HepG2 (cell line): ENCODE measurements at regions not wholly inside any gene's neighbourhood (a gene's known extent, or its start where the extent isn't known, plus 50 kb on each side); places are given as distances from the start of the nearest gene placed in this dataset.

Experiments used
- ATAC-seq: fragments of 200-7000 bp; cut with Tn5 transposase; 3 replicates; pipeline ENCODE4 v1.9.1; 2020; ENCODE audit warnings: mild to moderate bottlenecking, moderate library complexity
- BruUV-seq: library from RNA; stranded (reverse); fragments of 400-500 nt; replicated peaks from 2 replicates; lab custom pipeline; 2021; lab: Mats Ljungman, UMichigan
- CTCF ChIA-PET: fragments of 300-600 bp; formaldehyde crosslinking; extraction: SDS; loops from one replicate; lab custom pipeline; 2021; ENCODE audit warnings: low total read pairs, inconsistent platforms, low intra/inter-chr PET ratio; lab: Yijun Ruan, JAX
- POLR2A ChIA-PET: fragments of 350-600 bp; sonication (Branson Sonifier 250); formaldehyde crosslinking; loops from one replicate; lab custom pipeline; 2020; ENCODE audit warnings: antibody characterized with exemption, inconsistent platforms; lab: Yijun Ruan, JAX
- DNase-seq: peaks from one replicate; pipeline ENCODE4 v3.0.0-alpha.2; 2015; ENCODE audit warnings: low spot score
- FAIRE-seq: peaks from 3 replicates; lab custom pipeline; 2011; peaks lifted over from hg19 to GRCh38; lab: Jason Lieb, UNC
- H2AFZ ChIP-seq: one replicate; pipeline ENCODE4 v1.6.1; 2011; ENCODE audit warnings: low read length, inconsistent platforms
- H3K27ac ChIP-seq: fragments of 300-600 bp; 3 replicates; pipeline ENCODE4 v1.8.0; 2011; ENCODE audit warnings: mixed run types, mild to moderate bottlenecking, mixed read lengths, low read length, inconsistent platforms; ENCODE audit not compliant: insufficient read depth; ENCODE audit errors: extremely low read length
- H3K27me3 ChIP-seq, 2 experiments: fragments of 200-600 bp in 1 of 2; 2 replicates in 1 of 2; 3 replicates in 1 of 2; pipeline versions ENCODE4 v1.6.0 to v1.8.0; 2011; ENCODE audit warnings: low read length in 2 of 2, mild to moderate bottlenecking in 2 of 2, moderate library complexity in 2 of 2, inconsistent platforms in 1 of 2; ENCODE audit not compliant: insufficient read depth in 2 of 2, control insufficient read depth in 1 of 2
- H3K36me3 ChIP-seq, 2 experiments: fragments of 200-600 bp in 1 of 2; replicated peaks in 1 of 2; 2 replicates in 1 of 2; 3 replicates in 1 of 2; pipeline versions ENCODE4 v1.5.1 to v1.8.0; 2011; ENCODE audit warnings: low read length in 2 of 2, inconsistent platforms in 1 of 2; ENCODE audit not compliant: insufficient read depth in 2 of 2, control insufficient read depth in 1 of 2
- H3K4me1 ChIP-seq: 2 replicates; pipeline ENCODE4 v1.5.1; 2012; ENCODE audit warnings: low read length, inconsistent platforms; ENCODE audit not compliant: insufficient read depth
- H3K4me2 ChIP-seq: 2 replicates; pipeline ENCODE4 v1.6.0; 2011; ENCODE audit warnings: low read depth, low read length, inconsistent platforms
- H3K4me3 ChIP-seq, 3 experiments: fragments of 200-600 bp in 1 of 3; sonication (generic), shearing (Covaris generic) in 1 of 3; replicated peaks in 1 of 3; 2 replicates each; pipeline ENCODE4 v1.5.1; 2011 to 2016; ENCODE audit warnings: low read length in 3 of 3, inconsistent platforms in 2 of 3, low read depth in 2 of 3, mild to moderate bottlenecking in 2 of 3, control low read depth in 1 of 3, mixed read lengths in 1 of 3; ENCODE audit not compliant: insufficient read depth in 1 of 3
- H3K79me2 ChIP-seq: one replicate; pipeline ENCODE4 v1.6.1; 2011; ENCODE audit warnings: low read length, inconsistent platforms; ENCODE audit not compliant: insufficient read depth
- H3K9ac ChIP-seq: 2 replicates; pipeline ENCODE4 v1.6.0; 2011; ENCODE audit warnings: mild to moderate bottlenecking, low read depth, low read length, inconsistent platforms; ENCODE audit not compliant: insufficient read depth
- H3K9me3 ChIP-seq: 2 replicates; pipeline ENCODE4 v1.5.1; 2012; ENCODE audit warnings: mild to moderate bottlenecking, low read length
- H4K20me1 ChIP-seq: 2 replicates; pipeline ENCODE4 v1.6.0; 2011; ENCODE audit warnings: inconsistent platforms, mild to moderate bottlenecking, low read length, moderate library complexity; ENCODE audit not compliant: insufficient read depth
- ATF6 ChIP-seq: sonication (generic); formaldehyde crosslinking; conservative IDR thresholded peaks from 2 replicates; pipeline ENCODE4 v1.4.0; 2020; ENCODE audit warnings: missing genetic modification reagents
- MYC ChIP-seq: sonication (generic); formaldehyde crosslinking; IDR thresholded peaks from 2 replicates; pipeline ENCODE4 v1.9.0; 2021; ENCODE audit warnings: missing genetic modification reagents, borderline replicate concordance
- NCOA2 ChIP-seq: sonication (generic); formaldehyde crosslinking; IDR thresholded peaks from 2 replicates; pipeline ENCODE4 v1.8.0; 2022; ENCODE audit warnings: inconsistent platforms
- NFIC ChIP-seq: IDR thresholded peaks from 2 replicates; pipeline ENCODE4 v1.6.1; 2012; ENCODE audit warnings: mild to moderate bottlenecking, low read length, inconsistent platforms
- PLSCR1 ChIP-seq: sonication (generic); formaldehyde crosslinking; IDR thresholded peaks from 2 replicates; pipeline ENCODE4 v1.5.0; 2020; ENCODE audit warnings: missing genetic modification reagents, mild to moderate bottlenecking, borderline replicate concordance
- ZNF263 ChIP-seq: sonication (generic); formaldehyde crosslinking; IDR thresholded peaks from 2 replicates; pipeline ENCODE4 v1.4.0; 2020; ENCODE audit warnings: missing genetic modification reagents
- WGBS: methylation state at CpG from one replicate; pipeline ENCODE4 v1.1.6; 2017; ENCODE audit warnings: low lambda C conversion rate; 5-methylcytosine and 5-hydroxymethylcytosine counted together
- in situ Hi-C: cut with HindIII; loops from 2 replicates; pipeline ENCODE4 v1.10.0; 2017; ENCODE audit warnings: low pct_unique_long_range_greater_than_20kb; ENCODE audit not compliant: extremely low pct_ligation_motif_present
- intact Hi-C: fragments of 100-400 bp; cut with micrococcal nuclease; formaldehyde crosslinking; loops from one replicate; pipeline ENCODE4 v1.10.0; 2022; ENCODE audit not compliant: unreplicated experiment
- TF ChIP-seq, protein P1 (sequence below): sonication (generic); formaldehyde crosslinking; IDR thresholded peaks from 2 replicates; pipeline ENCODE4 v1.9.0; 2022; ENCODE audit warnings: missing genetic modification reagents, mild to moderate bottlenecking, borderline replicate concordance

GRCh38 chr10:125348536-125348935, 188.2 kb upstream of the CTBP2 start:
- H3K27ac ChIP-seq: no peak overlapping the region
- H3K79me2 ChIP-seq: no peaks in the 10 kb centered on the region
- no peak overlapping the region for H3K9ac ChIP-seq
- no peak overlapping the region for H3K4me3 ChIP-seq
- H3K27me3 ChIP-seq: no peaks in the 10 kb centered on the region
- BruUV-seq: no TSS peak
- intact Hi-C loops: no loop called here
- ATAC-seq (no peak), FAIRE-seq (no peak), DNase-seq (no peak)
- no peaks in the 10 kb centered on the region for H3K36me3 ChIP-seq
- H3K4me2 ChIP-seq: no peak overlapping the region
- ChIA-PET CTCF (no interaction called here), POLR2A (no interaction called here)
- H3K9me3 ChIP-seq: no peaks in the 10 kb centered on the region
- H2AFZ ChIP-seq: no peak overlapping the region
- WGBS: 0% methylated on average over 2 of the region's 2 CpGs
- H3K4me1 ChIP-seq: peaks cover 12% of the 10 kb centered on the region
- H4K20me1 ChIP-seq: no peaks in the 10 kb centered on the region
- in situ Hi-C loops: no loop called here
- TF ChIP-seq MYC (CRISPR knock-in tag) (no peak), ATF6 (CRISPR knock-in tag) (no peak), PLSCR1 (CRISPR knock-in tag) (no peak), ZNF263 (CRISPR knock-in tag) (no peak), NCOA2 (CRISPR knock-in tag) (no peak), NFIC (no peak)
- TF ChIP-seq, protein P1, sequence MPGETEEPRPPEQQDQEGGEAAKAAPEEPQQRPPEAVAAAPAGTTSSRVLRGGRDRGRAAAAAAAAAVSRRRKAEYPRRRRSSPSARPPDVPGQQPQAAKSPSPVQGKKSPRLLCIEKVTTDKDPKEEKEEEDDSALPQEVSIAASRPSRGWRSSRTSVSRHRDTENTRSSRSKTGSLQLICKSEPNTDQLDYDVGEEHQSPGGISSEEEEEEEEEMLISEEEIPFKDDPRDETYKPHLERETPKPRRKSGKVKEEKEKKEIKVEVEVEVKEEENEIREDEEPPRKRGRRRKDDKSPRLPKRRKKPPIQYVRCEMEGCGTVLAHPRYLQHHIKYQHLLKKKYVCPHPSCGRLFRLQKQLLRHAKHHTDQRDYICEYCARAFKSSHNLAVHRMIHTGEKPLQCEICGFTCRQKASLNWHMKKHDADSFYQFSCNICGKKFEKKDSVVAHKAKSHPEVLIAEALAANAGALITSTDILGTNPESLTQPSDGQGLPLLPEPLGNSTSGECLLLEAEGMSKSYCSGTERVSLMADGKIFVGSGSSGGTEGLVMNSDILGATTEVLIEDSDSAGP (CRISPR knock-in tag): no peak
